VCaP (cell line): ENCODE measurements at regions not wholly inside any gene's neighbourhood (a gene's known extent, or its start where the extent isn't known, plus 50 kb on each side); places are given as distances from the start of the nearest gene placed in this dataset.

Source experiments
- H3K27ac ChIP-seq: fragments of 450-650 bp; 2 replicates; pipeline ENCODE4 v1.5.1; 2017
- CTCF ChIP-seq: fragments of 450-650 bp; conservative IDR thresholded peaks from 2 replicates; pipeline ENCODE4 v1.5.1; 2017; ENCODE audit warnings: mild to moderate bottlenecking, moderate library complexity

GRCh38 chr20:12699374-12700228 lies 309.2 kb upstream of the SPTLC3 start:
- peak; percentile 39 for TF ChIP-seq CTCF

GRCh38 chr20:12700701-12701100 lies 308.1 kb upstream of the SPTLC3 start:
- no peak overlapping the region for H3K27ac ChIP-seq
- TF ChIP-seq CTCF = no peak

More at GRCh38 chr20:12699374-12700228, 309.2 kb upstream of the SPTLC3 start:
- H3K27ac ChIP-seq = no peak overlapping the region

- TF ChIP-seq CTCF = no peak
- no peak overlapping the region for H3K27ac ChIP-seq
Measured at GRCh38 chr20:12702312-12702711, 306.5 kb upstream of the SPTLC3 start.

GRCh38 chr20:12715371-12715770 lies 293.4 kb upstream of the SPTLC3 start:
- TF ChIP-seq CTCF = no peak
- H3K27ac ChIP-seq = no peak overlapping the region

GRCh38 chr20:12715991-12716680 lies 292.6 kb upstream of the SPTLC3 start:
- no peak for TF ChIP-seq CTCF
- H3K27ac ChIP-seq = no peak overlapping the region

- H3K27ac ChIP-seq = no peak overlapping the region
- TF ChIP-seq CTCF = no peak
Measured at GRCh38 chr20:12717061-12717460, 291.7 kb upstream of the SPTLC3 start.

- no peak for TF ChIP-seq CTCF
- no peak overlapping the region for H3K27ac ChIP-seq
Measured at GRCh38 chr20:12718619-12719018, 290.2 kb upstream of the SPTLC3 start.
